ENCODE measurements at regions not wholly inside any gene's neighbourhood (a gene's known extent, or its start where the extent isn't known, plus 50 kb on each side); places are given as distances from the start of the nearest gene placed in this dataset.
"Not testable (repeated sequence)": the region's sequence is repeated elsewhere in the genome, so short reads cannot be mapped to it uniquely, and the experiment has no call there.

DNA sequence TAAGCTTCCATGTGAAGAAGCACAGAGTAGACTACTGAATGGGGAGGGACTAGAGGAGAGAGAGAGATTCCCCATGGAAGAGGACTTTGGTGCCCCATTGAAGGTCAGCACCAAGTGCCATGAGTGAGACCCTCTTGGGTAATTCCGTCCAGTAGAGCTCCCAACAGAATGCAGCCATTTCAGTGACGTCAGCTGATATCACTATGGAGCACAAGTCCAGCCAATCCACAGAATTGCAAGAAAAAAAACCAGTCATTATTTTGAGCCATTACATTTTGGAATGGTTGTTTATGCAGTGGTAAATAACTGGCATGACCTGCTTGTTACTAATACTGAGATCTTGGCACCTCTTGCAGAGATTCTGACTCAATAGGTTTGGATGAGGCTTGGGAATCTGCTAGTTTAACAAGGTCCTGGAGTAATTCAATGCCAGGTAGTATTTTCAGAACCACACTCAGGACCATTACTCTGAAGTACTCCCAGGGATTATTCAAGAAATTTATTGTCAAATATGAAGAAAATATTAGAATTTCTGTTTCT lies 52.6 kb upstream of the SP8 start:
- DNase-seq = no peak

DNA sequence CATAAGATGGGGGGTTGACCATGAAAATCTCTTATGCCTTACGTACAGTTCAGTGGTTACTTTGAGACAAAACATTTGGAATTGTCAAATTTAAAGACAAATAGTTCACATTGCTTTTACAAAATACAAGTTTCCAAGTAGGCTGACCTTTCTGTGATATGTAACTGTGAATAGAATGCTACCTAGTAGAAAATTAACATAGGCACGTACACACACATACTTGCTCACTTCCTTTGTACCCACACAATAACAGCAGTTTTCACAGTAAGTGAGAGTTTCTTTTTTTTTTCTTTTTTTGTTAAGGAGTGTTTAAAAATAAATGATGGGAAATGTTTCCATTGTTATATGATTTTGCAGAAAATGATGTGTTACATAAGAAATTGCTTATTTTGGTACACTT lies 53.3 kb upstream of the SP8 start:
- DNase-seq = no peak

DNA sequence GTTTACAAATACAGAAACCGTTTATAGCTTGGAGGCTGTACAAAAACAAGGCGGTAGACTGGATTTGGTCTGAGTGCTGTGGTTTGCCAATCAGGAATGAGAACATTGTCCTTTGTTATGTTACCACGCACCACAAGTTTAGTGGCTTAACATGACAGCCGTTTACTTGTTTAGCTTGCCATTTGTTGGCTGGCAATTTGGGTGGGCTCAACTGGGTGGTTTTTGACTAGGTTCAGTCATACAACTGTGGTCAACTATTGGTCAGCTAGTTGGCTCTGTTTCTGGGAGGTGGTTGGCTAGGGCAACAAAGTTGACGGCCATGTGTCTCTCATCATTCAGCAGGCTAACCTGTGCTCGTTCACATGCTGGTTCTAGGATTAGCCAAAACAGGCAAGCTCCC lies 60.1 kb upstream of the SP8 start:
- DNase-seq = no peak

DNA sequence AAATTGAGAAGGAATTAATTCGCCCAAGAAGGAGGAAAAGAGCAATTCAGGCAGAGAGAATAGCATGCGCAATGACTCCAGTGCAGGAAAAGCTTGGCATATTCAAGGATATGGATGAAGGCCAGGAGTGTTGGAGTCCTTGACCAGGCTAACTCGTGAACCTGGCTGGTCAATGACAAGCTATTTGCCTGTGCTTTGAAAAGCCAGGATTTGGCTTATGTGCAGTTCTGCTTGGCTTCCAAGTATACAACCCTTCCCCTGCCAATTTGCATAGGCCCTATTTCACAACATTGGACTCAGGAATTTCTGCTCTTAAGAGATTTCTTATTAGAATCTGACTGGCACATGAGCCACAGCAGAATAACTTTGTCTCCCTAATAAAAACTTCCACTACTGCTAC lies 72.3 kb upstream of the SP8 start:
- DNase-seq = peak; percentile 12

DNA sequence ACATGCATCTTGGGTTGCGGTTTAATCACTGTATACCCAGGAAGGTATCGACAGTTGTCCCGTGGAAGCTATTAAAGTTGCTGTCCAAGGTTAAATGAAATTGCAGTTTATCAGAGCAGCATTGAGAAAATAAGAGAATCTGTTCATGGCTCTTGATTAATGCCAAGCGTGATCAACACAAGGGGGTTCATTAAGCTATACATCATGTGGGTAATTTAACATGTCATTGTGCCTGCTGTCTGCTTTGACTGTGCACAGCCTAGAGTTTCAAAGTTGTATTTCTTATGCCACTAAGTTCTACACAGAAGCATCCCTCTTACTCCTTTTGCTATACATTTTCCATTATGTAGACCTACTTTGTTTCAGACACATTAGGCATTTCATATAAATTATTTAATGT lies 74.8 kb upstream of the SP8 start:
- DNase-seq = no peak

DNA sequence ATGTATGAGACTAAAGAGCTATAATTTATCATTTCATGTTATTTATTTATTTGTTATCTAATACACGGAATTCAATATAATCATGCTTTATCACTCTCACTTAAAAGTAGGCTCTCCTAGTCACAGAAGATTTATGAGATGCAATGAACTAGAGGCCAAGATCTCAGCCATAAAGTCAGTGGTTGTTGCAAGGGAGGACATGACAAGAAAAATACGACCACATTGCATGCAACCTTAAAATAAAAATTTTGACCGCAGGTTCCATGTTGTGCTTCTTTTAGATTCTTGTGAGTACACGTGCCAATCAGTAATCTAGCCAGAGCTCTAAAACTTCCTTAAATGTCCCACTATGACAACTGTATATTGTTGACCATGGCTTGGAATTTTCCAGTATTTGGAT lies 75.9 kb upstream of the SP8 start:
- DNase-seq = no peak

DNA sequence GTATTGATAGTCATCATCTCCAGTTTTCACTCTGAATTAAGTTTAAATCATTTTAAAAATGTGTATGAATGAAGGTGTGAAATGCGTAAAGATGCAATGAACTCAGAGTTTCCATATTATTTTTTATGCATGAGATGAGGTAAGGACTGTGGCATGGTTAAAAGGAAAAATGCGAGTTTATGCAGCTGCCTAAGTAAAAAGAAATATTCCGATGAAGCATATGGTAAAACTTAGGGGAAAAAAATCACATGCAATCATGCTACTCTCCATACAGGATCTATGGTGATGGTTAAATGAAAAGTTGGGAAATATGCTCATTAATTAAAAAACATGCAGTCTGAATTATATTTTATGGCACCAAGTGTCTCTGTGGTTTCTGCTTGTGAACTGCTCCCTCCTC lies 77.5 kb upstream of the SP8 start:
- no peak for DNase-seq

DNA sequence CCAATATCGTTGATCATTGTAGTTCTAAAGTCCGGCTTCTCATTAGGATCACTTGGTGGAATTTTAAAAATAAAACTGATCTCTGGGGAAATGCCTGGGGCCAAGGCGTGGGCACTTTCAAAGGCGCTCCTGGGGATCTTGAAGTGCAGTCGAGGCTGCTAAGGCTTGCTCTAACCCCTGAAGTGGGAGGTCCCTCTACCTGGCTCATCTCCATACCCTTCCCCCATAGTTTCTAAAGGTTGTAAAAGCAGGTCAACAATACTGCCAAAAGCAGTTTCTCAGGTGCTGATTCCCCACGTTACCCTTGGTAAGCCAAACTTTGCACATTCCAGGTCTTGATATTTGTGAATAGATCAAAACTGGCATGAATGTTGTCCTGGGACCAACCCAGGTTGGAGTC lies 79.0 kb upstream of the SP8 start:
- DNase-seq = no peak

DNA sequence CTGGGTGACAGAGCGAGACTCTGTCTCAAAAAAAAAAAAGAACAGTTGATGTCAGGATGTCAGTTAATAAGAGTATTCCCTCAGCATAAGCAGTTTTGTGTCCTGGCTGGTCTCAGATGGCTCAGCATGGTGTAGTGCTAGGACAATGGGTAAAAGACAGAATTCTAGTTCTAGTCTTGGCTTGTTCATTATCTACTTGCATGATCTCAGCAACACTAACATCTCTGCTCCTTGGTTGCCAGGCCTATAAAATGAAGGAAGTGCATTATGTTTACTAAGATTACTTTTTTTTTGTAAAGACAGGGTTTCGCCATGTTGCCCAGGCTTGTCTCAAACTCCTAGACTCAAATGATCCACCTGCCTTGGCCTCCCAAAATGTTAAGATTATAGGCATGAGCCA lies 84.3 kb upstream of the SP8 start:
- DNase-seq = no peak

DNA sequence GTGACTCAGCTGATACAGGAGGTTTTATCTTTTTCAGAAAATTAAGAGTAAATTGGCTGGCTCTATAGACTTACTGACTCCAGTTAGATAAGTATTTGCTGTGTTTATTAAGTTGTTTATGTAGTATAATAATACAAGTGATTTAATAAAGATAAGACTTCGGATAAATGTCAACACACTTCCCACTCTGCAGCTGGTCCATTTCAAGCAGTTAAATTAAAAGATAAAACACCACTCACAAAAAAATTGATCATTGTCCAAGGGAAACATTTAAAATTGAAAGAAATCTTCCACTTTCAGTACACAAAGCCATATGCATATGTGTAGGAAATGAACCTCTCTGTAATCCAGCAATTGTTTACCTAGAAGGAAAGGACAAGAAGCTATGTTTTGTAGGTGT lies 106.1 kb upstream of the SP8 start:
- DNase-seq = no peak

DNA sequence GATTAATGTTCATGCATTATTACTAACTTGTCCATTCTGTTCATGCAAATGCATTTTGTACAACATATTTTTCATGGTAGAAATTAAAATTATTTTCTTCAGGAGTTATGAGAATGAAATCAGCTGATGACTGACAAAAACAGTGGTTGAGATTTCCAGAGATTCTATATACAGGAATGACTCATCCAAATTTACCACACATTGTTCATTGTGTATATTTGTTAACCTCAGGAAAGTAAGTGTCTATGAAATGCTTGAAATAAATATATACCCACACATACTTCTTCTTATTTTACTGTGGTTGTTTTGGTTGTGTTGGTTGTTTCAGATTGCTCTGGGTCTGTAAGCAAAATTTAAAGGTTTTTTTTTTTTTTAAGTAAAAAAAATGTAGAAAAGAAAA lies 108.1 kb upstream of the SP8 start:
- DNase-seq = no peak

DNA sequence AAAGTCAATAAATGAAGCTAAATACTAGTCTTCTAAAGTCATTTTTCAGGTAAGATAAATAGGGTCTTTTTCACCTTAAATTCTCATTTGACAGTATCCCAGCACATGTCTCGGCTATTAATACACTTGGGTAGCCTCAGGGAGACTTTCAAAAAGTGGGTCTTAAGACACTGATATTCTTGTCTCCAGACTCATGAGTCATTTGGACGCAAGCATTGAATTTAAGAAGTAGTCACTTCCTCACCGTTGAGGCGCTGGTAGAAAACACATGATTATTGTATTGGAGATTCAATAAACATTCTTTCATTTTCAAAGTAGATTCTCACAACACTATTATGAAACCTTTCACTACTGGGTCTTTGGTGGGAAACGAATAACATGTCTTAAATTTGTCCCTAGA lies 108.9 kb upstream of the SP8 start:
- DNase-seq = no peak

DNA sequence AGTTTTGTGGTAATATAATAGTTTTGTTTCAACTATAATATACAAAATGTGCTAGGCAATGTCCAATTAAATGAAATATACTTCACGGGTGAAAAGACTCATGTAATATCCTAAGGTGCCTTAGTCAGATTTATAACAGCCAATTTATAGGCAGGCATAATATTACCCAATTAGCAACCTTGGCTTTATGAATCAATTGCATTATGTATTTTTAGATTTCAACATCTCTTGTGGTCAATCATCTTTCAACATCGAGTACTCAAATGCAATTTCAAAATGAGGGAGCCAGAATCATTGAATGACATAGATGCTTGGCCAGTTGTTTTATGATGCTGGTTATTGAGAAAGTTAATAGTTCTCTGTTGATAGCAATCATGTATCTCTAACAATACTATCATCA lies 110.3 kb upstream of the SP8 start:
- DNase-seq = no peak

DNA sequence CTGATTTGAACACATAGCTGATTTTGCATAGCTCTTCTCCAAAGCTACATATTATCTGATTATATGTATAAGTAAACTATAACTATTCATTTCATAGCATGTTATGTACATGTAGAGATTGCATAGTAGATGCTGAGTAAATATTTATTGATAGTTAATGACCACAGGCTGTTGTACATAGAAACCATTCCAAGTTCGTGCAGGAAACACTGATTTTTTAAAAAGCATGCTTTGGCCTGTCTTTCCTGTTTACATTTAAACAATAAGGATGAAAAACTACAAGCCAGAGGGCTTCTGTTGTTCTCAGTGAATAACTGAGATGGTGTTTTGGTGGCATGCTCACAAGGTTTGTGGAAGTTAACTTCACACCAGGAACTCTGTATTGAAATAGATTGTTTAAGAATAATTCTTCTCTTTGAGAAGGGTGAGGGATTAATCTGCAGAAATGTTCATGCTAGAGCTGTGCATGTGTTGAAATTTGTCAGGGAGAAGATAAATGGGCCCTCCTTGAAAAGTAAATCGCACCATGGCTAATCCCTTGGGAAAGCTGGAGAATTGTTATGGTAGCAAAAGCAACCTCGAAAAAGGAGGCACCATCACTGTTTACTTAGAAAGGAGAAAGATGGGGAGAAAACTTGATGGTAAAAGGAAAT lies 120.2 kb upstream of the SP8 start:
- no peak for DNase-seq

DNA sequence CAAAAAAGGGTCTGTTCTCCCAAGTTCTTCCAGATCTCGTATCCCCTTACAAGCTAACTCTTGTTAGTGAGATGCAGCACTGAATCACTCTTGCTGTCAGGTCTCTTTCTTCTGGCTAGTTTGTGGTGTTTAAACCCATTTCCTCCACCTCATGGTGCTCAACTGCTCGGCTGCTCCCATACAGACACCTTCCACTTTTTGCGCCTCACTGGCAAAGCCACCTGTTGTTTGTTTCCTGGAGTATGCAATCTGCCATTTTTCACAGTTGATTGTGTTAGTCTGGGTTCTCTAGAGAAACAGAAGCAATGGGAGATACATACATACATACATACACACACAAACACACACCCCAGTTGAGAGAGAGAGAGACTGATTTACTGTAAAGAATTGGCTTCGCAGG lies 124.4 kb upstream of the SP8 start:
- no peak for DNase-seq

DNA sequence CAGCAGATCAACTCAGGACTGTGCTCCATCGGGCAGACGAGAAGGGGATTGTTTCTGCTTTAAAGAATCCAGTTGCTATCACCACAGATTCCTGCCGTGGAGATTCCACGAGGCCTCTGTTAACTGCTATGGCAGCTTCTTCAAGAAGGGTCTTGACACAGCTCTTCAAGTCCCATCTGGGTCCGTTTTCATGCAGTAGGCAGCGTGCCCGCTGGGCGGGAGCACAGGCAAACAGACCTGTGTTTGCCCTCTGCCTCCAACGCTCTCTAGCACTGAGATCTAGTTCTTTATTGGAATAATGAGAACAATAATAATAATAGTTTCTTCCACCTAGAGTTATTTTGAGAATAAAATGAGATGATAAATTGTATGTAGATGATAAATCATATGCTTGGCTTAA lies 127.2 kb upstream of the SP8 start:
- DNase-seq = no peak

DNA sequence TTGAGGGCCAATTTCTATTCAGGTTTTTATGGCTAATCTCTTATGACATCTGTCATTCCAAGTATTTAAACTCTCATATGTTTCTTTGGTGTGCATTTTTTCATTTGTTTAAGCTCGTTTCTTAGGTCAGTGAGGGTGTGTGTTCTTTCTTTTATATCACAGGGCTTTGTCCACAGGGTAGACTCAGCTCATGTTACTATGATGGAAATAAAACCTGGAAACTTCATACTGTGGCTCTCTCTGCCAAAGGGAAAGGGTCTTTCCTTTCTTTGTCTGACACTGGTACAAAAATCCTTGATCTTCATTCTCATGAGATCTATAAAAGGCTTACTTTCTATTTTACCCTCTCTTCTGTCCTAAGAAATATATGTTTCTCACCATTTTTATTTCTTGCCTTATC lies 129.6 kb upstream of the SP8 start:
- DNase-seq = no peak

DNA sequence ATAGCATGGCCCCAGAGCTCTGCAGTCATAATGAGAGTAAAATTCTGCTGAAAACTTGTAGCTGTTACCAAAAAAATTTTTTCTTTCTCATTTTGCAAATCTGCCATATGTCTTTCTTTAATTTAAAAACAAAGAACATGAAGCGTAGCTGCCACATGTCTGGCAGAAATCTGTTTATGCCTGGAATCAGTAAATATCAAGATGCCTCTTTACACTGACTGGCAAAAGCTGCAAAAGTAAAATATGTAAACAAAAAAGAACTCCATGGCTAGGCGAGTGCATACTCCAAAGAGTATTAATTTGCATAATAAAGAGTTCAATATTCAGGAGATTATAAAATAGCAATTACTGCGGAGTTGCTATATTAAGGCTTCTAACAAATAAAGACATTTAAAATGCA lies 130.9 kb upstream of the SP8 start:
- DNase-seq = no peak

DNA sequence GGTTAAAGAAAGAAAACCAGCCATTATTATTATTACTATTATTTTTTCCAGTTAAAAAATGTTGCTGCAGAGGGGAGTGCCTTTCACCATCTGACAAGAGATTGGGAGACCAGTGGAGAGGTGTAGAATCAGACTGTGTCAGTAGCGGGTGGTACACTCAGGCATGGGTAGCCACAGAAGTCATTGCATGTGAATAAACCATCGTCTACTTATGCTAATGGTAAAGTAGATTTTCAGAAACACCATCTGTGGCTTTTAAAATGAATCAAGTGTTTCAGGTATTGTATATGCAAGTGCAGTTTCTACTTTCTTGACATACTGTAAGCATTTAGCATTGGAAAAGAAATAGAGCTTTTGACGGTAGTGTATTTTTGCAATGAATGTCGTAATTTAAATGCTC lies 131.5 kb upstream of the SP8 start:
- no peak for DNase-seq

DNA sequence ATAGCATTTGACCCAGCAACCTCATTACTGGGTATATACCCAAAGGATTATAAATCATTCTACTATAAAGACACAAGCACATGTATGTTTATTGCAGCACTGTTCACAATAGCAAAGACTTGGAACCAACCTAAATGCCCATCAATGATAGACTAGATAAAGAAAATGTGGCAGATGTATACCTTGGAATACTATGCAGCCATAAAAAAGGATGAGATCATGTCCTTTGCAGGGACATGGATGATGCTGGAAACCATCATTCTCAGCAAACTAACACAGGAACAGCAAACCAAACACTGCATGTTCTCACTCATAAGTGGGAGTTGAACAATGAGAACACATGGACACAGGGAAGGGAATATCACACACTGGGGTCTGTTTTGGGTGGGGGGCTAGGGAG lies 140.5 kb upstream of the SP8 start:
- not testable (repeated sequence) for DNase-seq

DNA sequence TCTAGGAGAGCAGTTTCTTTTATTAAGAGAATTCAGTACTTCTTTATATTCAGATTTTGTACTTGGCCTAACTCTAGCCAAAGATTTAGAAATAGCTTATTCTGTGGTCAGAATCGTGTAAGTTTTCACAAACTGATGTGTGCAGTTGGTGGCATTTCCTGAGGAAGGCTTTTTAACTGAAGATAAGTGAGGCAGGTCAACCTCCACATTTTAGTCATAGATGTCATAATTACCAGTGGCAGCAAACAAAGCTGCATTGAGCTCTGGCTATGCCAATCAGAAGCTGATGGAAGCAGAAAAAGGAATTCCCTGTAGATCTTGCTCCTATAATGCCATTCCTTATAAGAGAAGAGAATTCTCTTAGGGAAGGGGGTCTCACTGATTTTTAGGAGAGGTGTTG lies 141.3 kb upstream of the SP8 start:
- DNase-seq = no peak

DNA sequence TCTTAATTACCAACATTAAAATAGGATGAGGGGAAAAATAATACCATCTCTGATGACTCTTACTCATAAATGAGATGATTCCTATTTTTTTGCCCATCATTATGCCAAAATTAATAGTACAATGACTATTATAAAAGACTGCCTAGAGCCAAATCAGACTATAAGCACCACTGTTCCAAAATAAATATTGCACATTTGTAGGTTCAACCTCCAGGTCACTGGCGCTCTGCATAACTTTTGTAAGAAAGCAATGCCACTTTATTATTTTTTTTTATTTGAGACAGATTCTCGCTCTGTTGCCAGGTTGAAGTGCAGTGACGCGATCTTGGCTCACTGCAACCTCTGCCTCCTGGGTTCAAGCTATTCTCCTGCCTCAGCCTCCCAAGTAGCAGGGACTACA lies 142.5 kb upstream of the SP8 start:
- DNase-seq = no peak

DNA sequence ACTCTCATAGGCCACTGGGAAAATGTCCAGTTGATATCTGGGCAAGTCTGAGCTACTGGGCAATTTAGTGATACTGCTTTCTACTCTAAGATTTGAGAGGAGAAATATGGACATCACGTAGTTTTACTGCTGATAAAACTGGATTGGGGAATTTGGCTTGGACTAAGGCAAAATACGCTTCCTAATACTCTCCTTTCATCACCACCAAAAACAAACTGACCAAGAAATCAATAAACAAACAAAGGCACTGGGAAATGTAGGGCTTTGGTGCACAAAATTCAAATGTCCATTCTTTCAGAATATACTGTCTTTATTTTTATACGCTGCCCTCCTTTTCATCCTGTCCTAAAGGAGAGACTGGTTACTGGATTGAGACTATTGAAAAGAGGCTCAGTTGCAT lies 145.1 kb upstream of the SP8 start:
- DNase-seq = no peak

DNA sequence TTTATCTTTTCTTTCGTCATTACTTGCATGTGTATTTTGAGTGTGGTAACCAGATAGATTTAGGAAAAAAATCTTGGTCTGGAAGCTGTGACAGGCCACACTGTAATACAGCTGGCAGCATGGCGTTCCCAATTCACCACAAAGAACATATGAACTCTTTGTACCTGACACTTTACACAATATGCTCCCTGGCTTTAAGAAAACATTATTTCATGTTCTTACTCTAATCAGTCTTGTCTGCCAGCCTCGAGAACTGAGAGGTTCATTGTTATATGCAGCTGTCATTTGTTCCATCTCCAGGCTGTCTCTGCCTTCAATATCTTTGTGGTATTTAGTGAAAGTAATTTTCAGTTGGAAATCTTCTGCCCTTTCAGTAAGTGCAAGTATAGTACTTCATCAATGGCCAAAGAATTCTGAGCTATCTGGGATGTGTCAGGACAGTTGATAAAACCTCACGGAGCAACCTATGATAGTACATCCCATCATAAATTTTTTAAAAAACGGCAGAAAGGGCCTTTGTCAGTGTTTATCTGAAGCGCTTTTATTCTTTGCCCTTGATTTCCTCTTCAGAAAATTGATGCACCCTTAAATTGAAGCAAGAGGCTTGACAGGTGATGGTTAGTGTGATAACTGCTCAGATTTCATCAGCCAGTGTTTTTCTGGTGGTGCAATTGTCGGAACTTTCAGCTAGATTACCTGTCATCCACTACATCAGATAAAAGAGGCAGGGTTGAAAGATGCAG lies 146.3 kb upstream of the SP8 start:
- DNase-seq = no peak

DNA sequence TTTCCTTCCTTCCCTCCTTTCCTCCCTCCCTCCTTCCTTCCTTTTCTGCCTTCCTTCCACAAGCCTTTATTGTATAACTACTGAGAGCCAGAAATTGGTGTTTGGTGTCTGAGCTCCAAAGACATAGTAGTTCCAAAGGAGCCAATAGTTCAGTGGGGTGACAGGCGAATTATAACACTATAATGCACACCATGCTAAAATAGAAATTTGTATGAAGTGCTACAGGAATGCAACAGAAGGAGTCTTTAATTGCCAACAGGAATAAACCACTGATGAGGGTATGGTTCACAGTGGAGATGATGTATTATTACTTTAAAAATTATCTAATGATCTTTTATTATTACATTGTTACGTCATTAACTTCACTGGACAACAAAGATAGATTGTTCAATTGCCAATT lies 158.8 kb upstream of the SP8 start:
- no peak for DNase-seq
